ENCODE measurements at regions not wholly inside any gene's neighbourhood (a gene's known extent, or its start where the extent isn't known, plus 50 kb on each side); places are given as distances from the start of the nearest gene placed in this dataset.

DNA sequence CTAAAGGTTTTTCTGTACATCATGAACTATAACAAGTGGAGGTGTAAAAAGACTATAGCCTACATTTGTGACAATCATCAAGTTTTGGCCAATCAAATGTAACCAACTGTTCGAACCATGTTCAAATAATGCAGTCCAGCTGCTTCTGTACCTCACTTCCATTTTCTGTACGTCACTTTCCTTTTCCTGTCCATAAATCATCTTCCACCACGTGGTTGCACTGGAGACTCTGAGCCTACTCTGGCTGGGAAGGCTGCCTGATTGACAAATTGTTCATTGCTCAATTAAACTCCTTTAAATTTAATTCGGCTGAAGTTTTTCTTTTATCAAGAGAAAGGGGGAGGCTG, 270.4 kb upstream of the JARID2 start:
- TF ChIP-seq GATA1 (IDR thresholded peaks at IDR 0.05; ENCODE audit: low read depth, low read length), result no peak
- peak; percentile 37 to 38 for DNase-seq

GRCh38 chr6:14977747-14978382, 268.0 kb upstream of the JARID2 start:
- no peak for TF ChIP-seq GATA1 (IDR thresholded peaks at IDR 0.05; ENCODE audit: low read depth, low read length)
- no peak for TF ChIP-seq POLR2A (IDR thresholded peaks at IDR 0.05; ENCODE audit: low read length)
- DNase-seq, result no peak

DNA sequence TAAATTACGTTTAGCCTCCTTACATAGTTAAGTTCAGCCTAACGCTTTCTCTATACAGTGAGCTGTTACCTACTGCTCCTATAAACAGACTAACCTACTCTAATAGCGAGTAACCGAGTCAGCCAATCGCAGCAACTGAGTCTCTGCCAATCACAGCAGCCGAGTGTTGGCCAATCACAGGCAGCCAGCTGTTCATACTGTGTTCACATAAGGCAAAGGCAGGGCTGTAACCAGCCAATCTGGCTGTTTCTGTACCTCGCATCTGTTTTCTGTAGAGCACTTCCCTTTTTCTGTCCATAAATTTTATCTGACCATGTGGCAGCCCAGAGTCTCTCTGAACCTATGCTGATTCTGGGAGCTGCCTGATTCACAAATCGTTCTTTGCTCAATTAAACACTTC, 263.9 kb upstream of the JARID2 start:
- DNase-seq, result peak in 1 of 2 experiments; percentile 44

GRCh38 chr6:14983599-14984518, 262.0 kb upstream of the JARID2 start:
- no peak for DNase-seq
- TF ChIP-seq GATA1 (IDR thresholded peaks at IDR 0.05; ENCODE audit: low read depth, low read length) (no peak), POLR2A (IDR thresholded peaks at IDR 0.05; ENCODE audit: low read length) (no peak)

More for the DNA sequence above, 263.9 kb upstream of the JARID2 start:
- TF ChIP-seq POLR2A (IDR thresholded peaks at IDR 0.05; ENCODE audit: low read length), result no peak
- TF ChIP-seq GATA1 (IDR thresholded peaks at IDR 0.05; ENCODE audit: low read depth, low read length), result no peak

GRCh38 chr6:14984519-14984853, 261.4 kb upstream of the JARID2 start:
- DNase-seq, result no peak
- no peak for TF ChIP-seq POLR2A (IDR thresholded peaks at IDR 0.05; ENCODE audit: low read length)
- no peak for TF ChIP-seq GATA1 (IDR thresholded peaks at IDR 0.05; ENCODE audit: low read depth, low read length)

DNA sequence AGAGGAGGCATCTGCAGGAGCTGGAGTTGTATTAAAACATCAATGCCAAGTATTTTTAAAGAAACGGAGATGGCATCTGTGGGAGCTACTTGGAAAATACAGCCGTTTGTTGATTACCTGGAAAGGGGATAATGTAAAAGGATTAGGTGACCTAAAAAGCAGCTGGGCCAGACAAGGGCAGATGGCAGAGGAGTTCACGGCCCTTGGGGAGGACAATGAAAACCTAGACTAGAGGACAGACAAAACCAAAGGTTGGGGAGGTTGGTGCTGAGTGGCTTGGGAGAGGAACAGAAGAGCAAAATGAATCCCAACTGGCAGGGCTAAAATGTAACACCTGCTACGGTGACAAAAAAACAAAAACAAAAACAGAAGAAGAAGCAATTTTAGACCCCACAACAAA, 260.5 kb upstream of the JARID2 start:
- TF ChIP-seq POLR2A (IDR thresholded peaks at IDR 0.05; ENCODE audit: low read length), result no peak
- TF ChIP-seq GATA1 (IDR thresholded peaks at IDR 0.05; ENCODE audit: low read depth, low read length), result no peak
- no peak for DNase-seq

DNA sequence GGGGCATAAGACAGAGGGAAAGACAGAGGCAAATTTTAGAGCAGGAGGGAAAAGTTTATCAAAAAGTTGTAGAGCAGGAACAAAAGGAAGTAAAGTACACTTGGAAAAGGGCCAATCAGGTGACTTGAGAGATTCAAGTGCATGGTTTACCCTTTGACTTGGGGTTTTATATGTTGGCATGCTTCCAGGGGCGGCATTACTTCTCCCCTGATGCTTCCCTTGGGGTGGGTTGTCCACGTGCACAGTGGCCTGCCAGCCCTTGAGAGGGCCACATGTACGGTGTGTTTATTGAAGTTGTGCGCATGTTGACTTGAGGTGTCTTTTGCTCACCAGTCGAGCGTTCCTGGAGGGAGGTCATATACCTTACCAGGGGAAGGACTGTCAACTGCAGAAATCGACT, 259.5 kb upstream of the JARID2 start:
- TF ChIP-seq GATA1 (IDR thresholded peaks at IDR 0.05; ENCODE audit: low read depth, low read length), result no peak
- TF ChIP-seq POLR2A (IDR thresholded peaks at IDR 0.05; ENCODE audit: low read length), result no peak
- DNase-seq, result no peak

GRCh38 chr6:14987490-14987889, 258.4 kb upstream of the JARID2 start:
- TF ChIP-seq POLR2A (IDR thresholded peaks at IDR 0.05; ENCODE audit: low read length) (no peak), GATA1 (IDR thresholded peaks at IDR 0.05; ENCODE audit: low read depth, low read length) (no peak)

GRCh38 chr6:14992382-14992781, 253.5 kb upstream of the JARID2 start:
- TF ChIP-seq POLR2A (IDR thresholded peaks at IDR 0.05; ENCODE audit: low read length) (no peak), GATA1 (IDR thresholded peaks at IDR 0.05; ENCODE audit: low read depth, low read length) (no peak)
- no peak for DNase-seq

More at GRCh38 chr6:14987490-14987889, 258.4 kb upstream of the JARID2 start:
- DNase-seq, result no peak

DNA sequence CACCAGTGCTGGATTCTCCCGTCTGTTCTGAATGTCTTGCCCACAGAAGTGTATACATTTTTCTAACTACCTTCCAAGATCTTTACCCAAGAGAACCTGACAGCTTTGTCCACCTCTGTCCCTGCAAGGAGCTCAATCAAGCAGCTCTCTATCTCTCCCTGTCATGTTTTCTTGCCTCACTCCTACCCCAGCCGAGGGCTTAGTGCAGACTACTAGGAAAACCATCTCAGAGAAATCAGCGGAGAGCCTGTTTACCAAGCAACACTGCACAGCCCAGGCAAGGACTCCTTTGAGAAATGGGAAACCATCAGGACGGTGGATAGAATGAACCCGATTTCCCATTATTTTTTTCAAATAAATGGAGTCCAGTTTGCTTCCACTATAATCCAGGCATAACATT, 250.7 kb upstream of the JARID2 start:
- TF ChIP-seq POLR2A (IDR thresholded peaks at IDR 0.05; ENCODE audit: low read length), result no peak
- TF ChIP-seq GATA1 (IDR thresholded peaks at IDR 0.05; ENCODE audit: low read depth, low read length), result no peak
- no peak for DNase-seq

DNA sequence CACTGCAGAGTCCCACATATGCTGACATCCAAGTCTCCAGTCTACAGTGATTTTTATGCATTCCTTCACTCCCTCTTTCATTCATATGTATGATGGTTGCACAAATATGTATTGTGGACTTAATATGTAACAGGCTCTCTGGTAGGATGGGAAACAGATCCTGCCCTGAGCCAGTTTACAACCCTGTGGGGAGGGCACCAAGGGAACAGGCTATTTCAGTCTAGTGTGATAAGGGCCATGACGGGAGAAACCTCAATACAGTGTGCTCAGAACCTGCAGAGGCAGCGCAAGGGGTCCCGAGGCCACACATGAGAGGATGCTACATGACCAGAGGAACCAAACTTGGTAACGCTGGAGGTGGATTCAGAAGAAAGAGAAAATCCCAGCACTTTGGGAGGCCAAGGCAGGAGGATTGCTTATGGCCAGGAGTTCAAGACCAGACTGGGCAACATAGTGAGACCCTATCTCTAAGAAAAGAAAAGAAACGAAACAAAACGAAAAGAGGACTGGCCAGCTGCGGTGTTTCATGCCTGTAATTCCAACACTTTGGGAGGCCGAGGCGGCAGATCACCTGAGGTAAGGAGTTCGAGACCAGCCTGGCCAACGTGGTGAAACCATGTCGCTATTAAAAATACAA, 249.8 kb upstream of the JARID2 start:
- no peak for DNase-seq
- TF ChIP-seq GATA1 (IDR thresholded peaks at IDR 0.05; ENCODE audit: low read depth, low read length) (no peak), POLR2A (IDR thresholded peaks at IDR 0.05; ENCODE audit: low read length) (no peak)

- DNase-seq, result no peak
- TF ChIP-seq GATA1 (IDR thresholded peaks at IDR 0.05; ENCODE audit: low read depth, low read length), result no peak
- TF ChIP-seq POLR2A (IDR thresholded peaks at IDR 0.05; ENCODE audit: low read length), result no peak
Measured at GRCh38 chr6:14996892-14997291, 249.0 kb upstream of the JARID2 start.

DNA sequence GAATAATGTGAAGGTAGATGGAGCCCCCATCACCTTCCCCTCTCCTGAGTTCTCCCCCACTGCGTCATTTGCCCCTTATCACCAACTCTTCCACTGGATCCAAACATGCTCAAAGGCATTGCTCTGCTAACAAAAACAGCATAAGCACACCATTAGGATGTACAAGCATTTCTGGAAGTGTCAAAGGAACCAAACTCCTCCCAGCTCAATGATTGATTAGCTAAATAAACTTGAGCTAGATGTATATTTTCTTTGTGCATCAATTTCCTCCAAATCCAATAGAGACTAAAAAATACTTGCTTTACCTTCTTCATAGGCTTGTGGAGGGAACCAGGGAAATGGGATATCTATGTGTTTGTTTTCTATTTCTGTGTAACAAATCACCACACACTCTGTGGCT, 248.4 kb upstream of the JARID2 start:
- DNase-seq, result no peak
- TF ChIP-seq POLR2A (IDR thresholded peaks at IDR 0.05; ENCODE audit: low read length) (no peak), GATA1 (IDR thresholded peaks at IDR 0.05; ENCODE audit: low read depth, low read length) (no peak)

DNA sequence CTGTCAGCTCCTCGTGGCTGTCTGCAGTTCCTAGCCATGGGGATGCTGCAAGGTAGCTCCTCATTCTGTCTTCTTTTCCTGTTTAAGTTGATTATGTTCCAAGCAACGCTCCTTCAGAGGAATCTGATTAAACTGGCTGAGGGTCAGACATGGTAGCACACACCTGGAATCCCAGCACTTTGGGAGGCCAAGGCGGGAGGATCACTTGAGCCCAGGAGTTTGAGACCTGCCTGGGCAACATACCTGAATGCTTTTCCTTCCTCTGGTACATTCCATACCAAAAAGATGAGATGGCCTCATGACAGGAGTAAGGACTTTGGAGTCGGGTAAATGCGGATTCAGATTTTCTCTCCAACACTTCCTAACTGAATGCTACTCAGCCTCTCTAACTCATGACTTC, 246.8 kb upstream of the JARID2 start:
- DNase-seq, result no peak

More for the DNA sequence above, 246.8 kb upstream of the JARID2 start:
- TF ChIP-seq POLR2A (IDR thresholded peaks at IDR 0.05; ENCODE audit: low read length) (no peak), GATA1 (IDR thresholded peaks at IDR 0.05; ENCODE audit: low read depth, low read length) (no peak)

Data from erythroblast (primary cell).